ENCODE measurements at regions not wholly inside any gene's neighbourhood (a gene's known extent, or its start where the extent isn't known, plus 50 kb on each side); places are given as distances from the start of the nearest gene placed in this dataset.

DNA sequence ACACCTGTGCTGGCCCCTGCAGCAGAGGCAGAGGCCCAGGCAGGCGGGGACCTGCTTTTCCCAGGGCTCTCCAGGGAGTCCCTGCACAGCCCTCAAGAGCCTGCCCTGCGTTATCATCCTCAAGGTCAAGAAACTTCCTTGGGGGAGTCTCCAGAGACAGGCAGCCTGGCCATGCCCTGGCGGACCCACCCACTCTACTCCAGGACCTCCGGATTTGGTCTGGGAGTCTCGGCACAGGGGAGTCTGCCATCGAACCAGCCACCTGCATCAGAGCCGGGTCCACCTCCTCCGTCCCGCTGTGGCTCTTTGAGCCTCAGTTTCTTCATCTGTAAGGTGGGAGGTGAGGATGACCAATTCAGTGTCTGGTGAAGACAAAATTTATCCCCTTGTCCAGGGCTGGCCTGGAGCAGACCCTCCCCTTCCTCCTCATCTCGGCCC lies 75.3 kb upstream of the TNRC6C start:
- no peak for DNase-seq

- peak; percentile 60 for DNase-seq
Measured at GRCh38 chr17:77884019-77884418, 74.5 kb upstream of the TNRC6C start.

DNA sequence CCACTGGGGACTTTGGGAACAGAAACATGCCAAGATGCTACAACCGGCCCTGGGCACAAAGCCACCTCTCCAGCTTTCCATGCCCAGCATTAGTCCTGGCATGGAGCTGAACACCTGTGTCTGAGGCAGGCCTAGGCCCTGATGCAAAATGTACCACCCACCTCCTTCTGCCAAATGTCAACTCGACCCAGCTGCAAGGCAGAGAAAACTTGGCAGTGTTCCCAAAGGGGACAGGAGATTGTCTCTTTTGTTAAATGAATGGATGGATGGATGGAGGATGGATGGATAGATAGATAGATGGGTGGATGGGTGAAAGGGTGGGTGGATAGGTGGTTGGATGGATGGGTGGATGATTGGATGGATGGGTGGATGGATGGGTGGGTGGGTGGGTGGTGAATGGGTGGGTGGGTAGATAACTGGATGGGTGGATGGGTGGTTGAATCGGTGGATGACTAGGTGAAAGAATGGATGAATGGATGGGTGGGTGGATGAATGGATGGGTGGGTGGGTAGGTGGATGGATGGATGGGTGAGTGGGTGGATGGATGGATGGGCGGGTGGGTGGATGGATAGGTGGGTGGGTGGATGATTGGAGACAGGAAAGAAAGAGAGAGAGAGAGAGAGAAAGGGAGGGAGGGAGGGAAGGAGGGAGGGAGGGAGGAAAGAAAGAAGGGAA lies 73.4 kb upstream of the TNRC6C start:
- peak; percentile 55 for DNase-seq

GRCh38 chr17:77885678-77886386 lies 72.7 kb upstream of the TNRC6C start:
- no peak for DNase-seq

GRCh38 chr17:77886387-77886728 lies 72.1 kb upstream of the TNRC6C start:
- DNase-seq: no peak

DNA sequence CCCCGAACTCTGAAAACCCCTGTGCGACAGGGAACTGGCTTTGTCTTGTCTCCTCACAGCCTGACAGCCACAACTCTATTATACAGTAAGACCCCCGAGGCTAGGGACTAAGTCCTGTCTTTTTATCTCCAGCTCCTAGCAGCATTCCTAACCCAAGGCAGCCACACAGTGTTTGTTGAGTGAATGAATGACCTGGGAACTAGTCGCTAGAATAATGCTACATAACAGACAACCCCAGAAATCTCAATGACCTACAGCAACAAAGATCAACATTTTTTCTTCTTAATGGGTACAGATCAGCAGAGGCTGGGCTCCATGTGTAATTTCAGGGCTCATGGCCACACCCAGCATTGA lies 71.4 kb upstream of the TNRC6C start:
- DNase-seq: no peak

GRCh38 chr17:77887464-77888241 lies 70.8 kb upstream of the TNRC6C start:
- DNase-seq: peak; percentile 67

GRCh38 chr17:77888242-77889134 lies 70.0 kb upstream of the TNRC6C start:
- no peak for DNase-seq

DNA sequence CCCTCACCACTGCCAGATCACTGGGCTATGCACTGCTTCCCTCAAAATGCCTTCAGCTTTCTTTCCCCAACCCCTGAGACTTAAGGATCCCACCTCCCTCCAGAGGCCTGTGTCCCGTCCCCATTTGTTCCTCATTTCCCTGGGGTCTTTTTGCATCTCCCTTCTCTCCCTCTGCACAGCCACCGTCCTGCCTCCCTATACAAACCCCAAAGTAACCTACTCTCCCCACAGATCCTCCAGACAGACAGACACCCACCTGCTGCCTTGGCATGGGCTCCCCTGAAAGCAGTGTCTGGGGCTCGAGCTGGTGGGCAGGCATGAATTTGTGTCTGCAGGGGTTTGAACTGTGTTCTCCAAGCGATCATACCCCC lies 69.4 kb upstream of the TNRC6C start:
- DNase-seq: no peak

- no peak for DNase-seq
Measured at GRCh38 chr17:77889866-77890760, 68.4 kb upstream of the TNRC6C start.

DNA sequence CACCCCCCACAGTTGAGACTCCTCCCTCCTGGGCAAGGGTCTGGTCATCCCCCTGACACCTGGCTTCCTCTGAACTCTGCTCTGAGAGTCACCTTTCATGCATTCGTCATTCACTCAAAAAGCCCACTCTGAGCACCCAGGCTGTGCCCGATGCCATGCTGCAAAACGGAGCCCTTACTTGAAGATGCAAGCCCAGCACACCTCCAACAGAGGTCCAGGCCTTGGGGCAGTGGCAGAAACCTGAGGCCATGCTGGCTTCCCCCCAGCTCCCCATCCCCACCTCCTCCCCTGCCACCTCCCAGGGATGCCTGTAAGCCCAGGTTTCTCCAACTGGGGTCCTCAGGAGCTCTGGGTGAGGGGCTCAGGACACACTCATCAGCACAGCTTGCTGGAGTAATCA lies 67.7 kb upstream of the TNRC6C start:
- DNase-seq: no peak

- DNase-seq: no peak
Measured at GRCh38 chr17:77891602-77892001, 66.9 kb upstream of the TNRC6C start.

DNA sequence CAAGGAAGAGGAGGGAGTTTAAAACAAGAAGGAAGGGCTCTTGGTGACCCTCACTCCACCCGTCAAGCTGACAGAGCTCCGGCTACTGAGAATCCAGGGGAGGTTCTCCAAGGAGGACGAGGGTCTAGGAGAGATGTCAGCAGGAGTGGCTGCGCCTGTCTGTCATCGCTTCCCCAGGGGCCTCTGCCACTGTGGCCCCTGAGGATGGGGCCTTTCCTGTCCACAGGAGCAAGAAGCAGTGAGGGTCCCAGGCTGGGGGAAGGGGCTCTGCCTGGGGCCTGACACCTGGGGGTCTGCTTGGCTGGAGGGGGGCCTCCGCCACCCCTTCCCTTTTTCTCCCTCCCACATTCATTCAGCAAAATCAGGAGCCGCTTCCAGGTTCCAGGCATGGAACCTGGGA lies 66.5 kb upstream of the TNRC6C start:
- DNase-seq: no peak

DNA sequence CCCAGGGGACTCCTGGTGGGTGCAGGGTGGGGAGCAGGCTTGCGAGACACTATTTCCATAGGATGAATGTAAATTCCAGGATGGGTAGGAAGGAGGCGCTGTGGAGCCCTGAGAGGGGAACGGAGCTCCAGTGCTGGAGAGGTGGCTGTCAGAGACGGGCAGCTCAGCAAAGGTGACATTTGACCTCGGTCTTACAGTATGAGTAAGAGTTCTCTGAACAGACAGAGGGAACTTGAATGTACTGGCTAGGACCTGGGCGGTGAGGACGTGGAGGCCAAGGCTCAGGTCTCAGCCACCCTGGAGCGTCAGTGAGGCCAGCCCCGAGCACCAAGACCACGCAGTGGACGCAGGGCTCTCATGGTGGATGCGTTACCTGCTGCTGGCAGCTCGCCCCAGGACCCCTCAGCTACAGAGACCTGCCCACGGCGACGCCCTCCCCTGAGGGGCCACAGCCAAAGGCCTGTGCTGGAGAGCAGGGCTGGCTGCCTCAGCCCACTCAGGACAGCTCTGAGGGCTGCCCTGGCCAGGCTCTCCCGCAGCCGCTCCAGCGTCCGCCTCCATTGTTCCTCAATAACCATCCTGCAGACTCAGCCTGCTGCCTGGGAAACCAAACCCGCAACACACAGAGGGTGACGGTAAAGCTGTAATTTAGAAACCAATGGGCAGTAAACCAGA lies 65.9 kb upstream of the TNRC6C start:
- DNase-seq: no peak

DNA sequence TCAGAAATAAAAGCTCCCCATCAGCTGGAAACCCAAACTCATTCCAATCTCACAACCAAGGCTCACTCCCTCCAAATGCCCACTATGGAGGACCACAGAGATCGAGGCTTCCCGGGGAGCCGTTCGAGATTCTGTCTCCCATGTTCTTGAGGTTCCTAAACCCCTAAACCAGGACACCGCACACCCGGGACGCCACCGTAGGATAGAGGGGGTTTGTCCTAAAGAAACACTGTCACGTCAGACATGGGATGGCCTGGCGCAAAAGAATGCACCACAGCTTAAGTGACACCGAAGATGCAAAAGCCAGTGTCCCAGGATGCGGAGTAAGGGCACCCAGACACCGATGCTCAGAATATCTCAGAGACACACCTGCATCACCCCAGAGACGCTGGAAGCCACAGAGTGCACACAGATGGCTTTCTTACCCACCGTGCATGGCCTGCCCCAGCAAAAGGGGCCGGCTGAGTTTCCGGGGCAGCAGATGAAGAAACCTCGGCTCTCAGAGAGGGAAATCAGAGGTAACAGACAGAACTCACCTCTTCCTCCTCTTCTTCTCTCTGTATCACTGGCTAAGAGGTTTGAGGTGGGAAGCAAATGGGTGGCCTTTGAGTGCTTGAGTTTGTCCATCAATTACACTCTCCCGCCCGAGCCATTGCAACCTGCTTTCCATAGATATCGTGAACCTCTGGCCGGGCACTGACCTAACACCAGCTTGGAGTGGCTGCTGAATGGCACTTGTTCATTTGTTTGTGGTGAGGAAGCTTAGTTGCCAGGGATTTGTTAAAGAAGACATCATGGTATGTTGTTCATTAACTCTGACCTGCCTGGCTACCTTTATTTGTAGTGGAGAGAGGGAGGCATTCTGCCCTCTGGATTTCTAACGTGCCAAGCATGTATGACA lies 65.1 kb upstream of the TNRC6C start:
- DNase-seq: no peak

DNA sequence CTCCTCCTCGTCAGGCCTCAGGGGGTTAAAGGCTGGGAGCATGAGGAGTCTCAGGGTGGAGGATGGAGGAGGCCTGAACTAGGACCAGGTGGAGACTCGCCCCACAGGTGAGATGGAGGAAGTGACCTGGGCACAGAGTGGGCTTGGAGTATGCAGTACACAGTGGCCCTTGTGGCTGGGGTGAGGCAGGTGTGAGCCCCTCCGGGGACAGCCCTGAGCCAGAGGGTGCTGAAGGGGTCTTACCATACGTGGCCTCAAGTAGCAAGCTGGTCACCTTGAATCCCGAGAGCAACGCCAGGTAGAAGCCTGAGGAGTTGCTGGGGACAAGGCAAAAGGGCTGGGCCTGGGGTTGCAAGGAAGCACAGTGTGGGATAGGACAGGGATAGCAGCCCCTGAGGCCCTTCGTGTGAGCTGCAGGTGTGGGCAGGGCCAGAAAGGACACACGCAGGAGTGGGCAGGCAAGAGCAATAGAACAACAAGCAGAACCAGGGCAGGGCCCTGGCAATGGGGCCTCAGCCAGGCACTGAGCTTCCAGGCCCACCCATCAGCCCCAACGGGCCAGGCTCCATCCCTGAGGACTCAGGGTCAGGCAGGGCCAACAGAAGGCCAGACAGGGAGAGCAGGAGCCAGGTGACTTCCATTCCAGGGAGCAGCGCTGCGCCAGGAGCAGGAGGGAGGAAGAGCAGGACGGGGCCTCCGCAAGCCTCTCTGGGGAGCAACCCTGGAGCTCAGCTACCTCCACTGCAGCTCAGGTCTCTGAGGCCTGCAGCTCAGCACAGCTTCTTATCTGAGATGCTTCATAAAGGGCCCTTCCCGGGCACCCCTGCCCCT lies 64.2 kb upstream of the TNRC6C start:
- no peak for DNase-seq

DNA sequence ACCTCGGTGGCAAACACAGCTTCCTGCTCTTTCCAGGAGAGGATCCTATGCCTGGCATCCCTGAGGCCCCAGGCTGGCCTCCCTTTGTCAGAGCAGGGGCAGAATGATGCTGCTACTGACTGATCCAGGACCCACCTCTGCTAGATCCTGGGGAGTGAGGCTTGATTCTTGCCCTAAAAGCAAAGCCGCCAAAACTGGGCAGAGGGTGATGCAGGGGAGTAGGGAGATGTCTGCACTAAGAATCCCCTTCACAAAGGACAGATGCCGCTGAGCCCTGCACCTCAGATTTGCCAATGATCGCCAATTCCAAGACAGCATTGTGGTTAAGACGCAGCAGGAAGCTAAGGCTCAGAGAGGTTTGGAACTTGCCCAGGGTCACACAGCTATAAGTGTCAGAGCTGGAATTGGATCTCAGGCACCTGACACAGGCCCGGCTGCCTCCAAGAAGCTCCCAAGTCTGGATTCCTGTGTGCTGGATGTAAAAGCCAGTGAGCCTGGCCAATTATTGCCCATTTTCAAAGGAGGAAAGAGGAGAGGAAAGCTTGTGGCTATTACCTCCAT lies 60.7 kb upstream of the TNRC6C start:
- no peak for DNase-seq

GRCh38 chr17:77898521-77899434 lies 59.7 kb upstream of the TNRC6C start:
- no peak for DNase-seq
